Activated CD4-positive, alpha-beta T cell treated with anti-CD3 and anti-CD28 coated beads, Interleukin-10, Interleukin-2, amounts not matched to agents 100 ng/mL and 50 ng/mL, durations not matched to agents 16 hours and 8 hours (primary cell): ENCODE measurements at regions not wholly inside any gene's neighbourhood (a gene's known extent, or its start where the extent isn't known, plus 50 kb on each side); places are given as distances from the start of the nearest gene placed in this dataset.
"Not testable (repeated sequence)": the region's sequence is repeated elsewhere in the genome, so short reads cannot be mapped to it uniquely, and the experiment has no call there.

ENCODE experiments used
- DNase-seq: peaks from one replicate; pipeline ENCODE4 v3.0.0-alpha.2; 2020

DNA sequence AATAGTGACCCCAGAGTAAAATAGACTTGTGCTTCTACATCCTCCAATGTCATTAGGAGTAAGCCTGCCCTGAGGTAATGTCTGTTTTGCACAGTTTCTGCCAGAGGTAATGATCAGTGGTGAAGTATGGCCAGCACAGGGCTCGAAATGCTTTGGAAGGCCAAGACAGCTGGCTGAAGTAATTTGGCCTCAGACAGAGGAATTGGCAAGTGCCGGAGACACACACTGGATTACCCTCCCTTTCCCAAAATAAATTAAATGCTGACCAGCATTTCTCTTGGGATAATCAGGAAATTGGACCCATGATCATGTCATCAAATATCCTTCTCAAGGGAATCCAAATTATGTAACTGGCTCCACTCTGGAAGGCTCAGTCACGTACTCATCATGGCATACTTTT, 379.0 kb upstream of the CHST9 start:
- no peak for DNase-seq

DNA sequence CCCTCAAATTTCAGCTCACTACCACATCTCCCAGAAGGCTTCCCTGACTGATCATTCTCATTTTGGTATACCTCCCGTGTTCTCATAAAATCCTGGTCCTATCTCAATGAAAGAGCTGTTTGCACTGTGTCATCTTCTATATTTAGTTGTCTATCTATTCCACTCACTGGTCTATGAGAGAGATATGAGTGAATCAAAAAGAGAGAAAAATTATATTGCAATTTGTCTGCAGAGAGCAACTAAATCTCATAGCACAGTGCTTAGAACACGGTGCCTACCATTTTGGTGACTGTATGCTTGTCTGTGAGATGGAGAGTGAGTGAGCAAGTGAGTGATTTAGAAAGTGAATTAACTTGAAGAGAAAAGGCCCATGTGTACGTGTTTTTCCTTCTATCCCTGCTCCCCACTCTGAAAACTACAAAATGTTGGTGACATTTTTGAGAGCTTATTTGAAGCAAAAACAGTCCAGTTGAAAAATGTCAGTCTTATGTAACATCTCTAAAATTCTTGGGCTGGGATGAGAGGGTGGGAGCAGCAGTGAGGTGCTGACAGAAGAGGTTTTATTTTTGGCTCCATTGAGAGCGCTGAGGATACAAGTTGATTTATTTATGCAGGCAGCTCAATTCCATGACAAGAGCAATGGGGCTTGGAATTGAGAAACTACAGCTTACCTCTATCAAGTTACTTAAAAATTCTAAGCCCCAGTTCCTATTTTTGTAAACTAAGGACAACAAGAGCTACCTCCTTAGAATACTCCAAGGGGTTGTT, 373.5 kb upstream of the CHST9 start:
- no peak for DNase-seq

DNA sequence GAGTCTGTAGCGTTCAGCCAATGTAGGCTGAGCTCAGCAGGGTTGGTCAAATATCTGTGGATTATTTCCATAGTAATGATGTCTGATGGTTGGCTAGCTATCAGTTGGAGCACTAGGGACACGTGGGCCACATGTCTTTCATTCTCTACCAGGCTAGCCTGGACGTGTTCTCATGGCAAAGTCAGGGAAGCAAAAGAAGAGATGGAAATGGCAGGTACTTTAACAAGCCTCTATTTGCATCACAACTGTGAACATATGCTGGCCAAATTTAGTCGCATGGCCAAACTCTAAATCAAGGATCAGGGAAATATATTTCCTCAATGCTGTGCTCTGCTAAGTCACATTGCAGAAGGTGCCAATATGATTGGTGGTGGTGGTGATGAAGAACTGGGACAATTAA, 371.6 kb upstream of the CHST9 start:
- no peak for DNase-seq

DNA sequence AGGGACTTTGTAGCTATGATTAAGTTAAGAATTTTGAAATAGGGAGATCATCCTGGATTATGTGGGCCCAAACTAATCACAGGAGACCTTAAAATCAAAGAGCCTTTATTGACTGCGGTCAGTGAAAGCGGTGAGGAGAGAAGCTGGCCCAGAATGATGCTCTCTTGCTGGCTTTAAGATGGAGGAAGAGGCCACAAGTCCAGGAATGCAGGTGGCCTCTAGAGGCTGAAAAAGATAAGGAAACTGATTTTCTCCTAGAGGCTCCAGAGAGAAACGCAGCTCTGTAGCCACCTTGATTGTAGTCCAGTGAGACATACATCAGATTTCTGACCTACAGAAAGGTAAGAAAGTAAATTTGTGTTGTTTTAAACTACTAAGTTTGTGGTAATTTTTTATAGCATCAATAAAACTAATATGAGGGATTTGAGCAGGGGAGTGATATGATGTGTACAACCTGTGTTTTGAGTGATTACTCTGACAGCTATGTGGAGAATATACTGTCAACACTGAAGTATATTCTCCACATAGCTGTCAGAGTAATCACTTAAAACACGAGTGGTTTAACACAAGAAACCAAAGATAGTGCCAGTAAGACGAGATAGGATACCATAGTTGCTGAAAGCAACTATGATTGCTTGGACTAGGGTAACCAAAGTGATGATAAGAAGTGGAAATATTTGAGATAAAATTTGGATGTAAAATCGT, 364.4 kb upstream of the CHST9 start:
- DNase-seq: no peak

DNA sequence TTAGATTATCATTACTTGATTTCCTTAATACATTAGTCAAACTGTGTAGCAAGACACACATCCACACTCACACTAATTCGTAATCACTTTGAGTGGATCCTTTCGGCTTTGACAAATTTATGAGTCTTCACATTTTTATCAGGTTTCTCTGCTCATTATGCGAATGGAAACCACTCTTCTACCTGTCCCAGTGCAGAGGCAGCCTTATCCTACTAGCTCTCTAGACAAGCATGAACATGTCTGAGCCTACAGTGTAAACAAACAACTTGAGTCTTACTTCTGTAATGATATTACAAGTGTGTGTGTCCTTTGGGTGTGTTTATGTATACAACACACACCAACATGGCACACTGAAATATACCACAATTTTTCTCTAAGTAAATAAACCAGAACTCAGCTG, 361.9 kb upstream of the CHST9 start:
- DNase-seq: no peak

DNA sequence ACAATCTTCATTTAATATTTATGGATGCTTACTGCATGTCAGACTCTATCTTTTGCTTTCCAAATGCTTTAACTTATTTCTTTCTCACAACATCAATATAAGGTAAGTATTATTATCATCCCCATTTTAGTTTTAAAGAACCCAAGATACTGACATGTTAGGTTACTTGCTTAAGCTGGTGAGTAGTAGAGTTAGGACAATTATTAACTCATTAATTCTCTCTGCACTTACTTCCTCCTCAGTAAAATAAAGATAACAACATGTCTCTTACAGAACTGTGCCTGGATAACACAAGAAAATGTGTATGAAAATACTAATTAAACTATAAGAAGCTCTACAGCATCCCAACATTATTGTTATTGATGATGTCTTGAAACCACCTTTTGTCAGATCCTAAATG, 359.1 kb upstream of the CHST9 start:
- DNase-seq: no peak

DNA sequence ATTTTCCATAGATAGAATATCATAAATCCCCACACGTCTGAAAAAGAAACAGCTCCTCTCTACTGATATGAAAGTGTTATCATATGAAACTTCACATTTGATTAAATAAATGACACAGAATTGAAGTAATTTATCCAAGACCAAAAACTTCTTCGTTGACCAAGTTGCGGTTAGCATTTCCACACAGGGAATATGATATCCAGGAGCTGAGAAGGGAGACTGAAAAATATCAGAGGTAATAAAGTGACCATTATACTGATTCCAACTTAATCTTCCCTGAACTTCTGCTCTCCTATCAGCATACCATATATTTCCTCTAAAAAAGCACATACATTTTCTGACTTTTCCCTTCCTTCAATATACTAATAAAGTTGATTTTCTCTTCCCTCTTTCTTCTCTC, 356.2 kb upstream of the CHST9 start:
- DNase-seq: no peak

DNA sequence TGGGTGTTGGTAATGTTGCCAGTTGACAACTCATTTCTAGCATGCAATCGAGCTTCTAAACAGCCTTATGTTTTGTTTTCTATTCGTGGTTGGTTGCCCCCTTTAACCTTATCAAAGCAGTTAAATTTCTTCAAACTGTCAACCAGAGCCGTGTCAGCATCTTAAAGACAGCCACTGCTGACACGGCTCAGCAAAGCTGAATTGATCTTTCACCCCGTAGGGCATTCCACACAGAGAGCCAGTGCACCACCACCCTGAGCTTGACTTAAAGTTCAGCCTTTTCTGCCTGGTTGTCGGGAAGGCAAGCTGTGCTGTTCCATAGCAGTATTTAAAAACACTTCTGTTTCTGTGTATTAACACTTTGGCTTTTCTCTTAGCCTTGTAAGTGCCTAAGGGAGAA, 355.0 kb upstream of the CHST9 start:
- DNase-seq: no peak

DNA sequence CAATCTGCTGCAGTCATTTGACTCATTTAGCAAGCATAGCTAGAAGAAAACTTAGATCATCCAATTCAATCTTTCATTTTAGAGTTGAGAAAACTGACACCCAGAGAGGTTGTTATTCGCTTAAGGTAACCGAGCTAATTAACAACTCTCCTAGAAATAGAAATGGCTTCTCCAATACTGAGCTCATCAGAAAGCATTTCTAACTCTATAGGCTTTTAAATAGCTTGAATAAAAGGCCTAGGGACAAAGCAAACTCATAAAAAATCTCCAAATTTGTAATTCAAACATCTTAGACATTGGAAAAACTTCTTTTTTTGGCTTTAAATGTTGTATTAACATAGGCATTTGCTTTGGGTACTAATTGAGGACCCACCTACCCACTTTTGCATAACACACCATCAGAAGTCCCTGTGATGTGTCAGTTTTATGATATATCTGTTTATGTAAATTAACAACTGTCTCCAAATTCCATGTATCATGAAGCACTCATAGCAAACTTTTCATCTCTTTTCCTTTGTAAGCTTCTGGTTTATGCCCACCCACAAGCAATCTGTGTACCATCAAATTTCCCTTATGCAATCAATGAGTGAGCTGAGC, 343.9 kb upstream of the CHST9 start:
- DNase-seq: no peak

DNA sequence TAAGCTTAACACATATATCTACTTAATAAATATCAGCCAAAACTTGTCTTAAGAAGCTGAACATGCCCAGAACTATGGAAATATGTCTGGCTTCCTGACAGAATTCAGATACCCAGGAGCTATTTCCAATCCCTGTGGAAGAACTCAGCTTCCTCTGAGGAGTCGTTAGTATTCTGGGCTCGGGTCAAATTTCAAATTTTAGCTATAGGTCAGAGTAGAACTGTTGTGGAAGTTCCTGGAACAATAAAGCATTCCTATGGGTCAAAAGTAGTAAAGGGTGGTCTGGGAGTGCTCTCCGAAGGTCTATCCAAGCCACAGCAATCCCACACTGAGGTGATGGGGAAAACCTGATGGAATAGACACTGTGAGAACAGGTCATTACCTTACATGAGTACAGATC, 342.7 kb upstream of the CHST9 start:
- no peak for DNase-seq

DNA sequence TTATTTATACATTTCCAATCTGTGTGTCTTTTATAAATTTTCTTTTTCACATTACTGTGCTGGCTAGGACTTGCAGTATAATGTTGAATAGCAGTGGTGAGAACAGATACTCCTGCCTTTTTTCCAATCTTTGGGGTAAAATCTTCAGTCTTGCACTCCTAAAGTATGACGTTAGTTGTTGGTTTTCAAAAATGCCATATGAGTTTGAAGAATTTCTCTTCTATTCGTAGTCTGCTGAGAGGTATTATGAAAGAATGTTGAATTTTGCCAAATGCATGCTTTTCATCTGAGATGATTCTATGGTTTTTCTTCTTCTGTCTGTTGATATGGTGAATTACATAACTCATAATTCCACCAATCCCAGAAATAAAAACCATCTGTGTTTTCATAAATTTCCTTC, 335.3 kb upstream of the CHST9 start:
- no peak for DNase-seq

DNA sequence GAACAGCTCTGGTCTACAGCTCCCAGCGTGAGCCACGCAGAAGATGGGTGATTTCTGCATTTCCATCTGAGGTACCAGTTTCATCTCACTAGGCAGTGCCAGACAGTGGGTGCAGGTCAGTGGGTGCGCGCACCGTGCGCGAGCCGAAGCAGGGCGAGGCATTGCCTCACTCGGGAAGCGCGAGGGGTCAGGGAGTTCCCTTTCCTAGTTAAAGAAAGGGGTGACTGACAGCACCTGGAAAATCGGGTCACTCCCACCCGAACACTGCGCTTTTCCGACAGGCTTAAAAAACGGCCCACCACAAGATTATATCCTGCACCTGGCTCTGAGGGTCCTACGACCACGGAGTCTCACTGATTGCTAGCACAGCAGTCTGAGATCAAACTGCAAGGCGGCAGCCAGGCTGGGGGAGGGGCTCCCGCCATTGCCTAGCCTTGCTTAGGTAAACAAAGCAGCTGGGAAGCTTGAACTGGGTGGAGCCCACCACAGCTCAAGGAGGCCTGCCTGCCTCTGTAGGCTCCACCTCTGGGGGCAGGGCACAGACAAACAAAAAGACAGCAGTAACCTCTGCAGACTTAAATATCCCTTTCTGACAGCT, 325.0 kb upstream of the CHST9 start:
- DNase-seq: not testable (repeated sequence)

DNA sequence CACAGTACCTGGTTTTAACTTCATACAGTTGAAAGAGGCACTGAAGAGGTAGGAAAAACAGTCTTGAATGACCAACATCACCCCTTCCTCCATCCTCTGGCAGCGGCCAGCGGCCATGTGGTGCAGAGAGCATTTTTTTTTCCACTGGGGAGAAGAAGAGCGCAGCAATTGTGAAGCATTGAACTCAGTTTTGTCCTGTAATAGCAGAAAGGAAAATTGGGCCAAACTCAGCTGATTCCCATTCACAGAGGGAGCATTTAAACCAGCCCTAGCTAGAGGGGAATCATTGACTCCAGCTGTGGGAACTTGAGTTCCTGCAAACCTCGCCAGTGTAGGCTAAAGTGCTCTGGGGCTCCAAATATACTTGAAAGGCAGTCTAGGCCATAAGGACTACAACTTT, 316.6 kb upstream of the CHST9 start:
- no peak for DNase-seq

DNA sequence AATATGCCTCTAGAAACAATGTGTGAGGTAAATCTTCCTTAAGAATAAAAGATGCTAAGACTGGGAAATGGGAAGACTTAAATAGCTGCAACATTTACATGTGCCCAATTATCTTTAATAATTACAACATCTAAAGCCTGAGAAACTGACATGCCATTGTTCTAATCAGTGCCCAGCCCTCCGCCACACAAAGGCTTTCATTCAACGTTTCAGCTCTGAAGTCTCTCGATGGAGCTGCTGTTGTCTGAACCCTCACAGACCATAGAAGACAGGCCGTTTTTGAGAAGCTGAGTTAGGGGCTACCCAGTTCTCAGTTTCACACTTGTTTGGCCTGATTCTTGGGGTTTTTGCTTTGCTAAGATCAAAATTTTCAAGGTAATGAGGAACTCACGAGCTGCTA, 315.4 kb upstream of the CHST9 start:
- no peak for DNase-seq

DNA sequence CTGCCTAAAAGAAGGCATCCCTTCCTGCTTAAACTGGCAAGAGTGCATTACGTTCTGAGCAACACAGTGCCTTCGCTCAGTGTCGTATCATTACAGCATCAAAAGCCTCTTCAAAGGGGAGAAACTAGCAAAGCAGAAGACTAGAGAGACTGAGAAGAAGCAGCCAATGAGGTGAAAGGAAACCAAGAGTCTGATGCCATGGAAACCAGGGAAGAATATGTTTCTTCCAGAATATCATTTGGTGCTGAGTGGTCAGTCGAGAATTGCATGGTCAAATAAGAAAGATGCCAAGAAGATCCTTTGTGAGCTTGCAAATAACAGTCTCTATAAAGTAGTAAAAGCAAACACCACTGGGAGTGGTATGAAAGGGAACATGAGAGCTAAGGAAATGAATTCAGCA, 312.1 kb upstream of the CHST9 start:
- DNase-seq: no peak

DNA sequence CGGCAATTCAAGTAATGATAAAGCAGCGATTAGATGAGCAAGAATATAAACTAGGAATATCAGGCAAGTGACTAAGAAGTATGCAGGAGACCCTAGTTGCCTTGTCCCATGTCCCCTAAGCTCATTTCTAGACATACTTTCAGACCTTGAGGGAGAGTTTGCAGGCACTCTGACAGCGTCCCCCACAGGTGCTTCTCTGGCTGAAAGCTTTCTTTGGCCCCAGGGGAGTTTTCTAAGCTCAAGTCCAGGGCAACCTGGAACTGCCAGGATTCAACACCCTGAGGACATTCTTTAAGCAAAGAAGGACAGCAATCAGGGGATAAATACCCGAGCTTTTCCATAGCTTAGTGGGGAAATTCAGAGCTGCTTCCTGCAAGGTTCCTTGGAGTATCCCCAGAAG, 308.1 kb upstream of the CHST9 start:
- DNase-seq: no peak

DNA sequence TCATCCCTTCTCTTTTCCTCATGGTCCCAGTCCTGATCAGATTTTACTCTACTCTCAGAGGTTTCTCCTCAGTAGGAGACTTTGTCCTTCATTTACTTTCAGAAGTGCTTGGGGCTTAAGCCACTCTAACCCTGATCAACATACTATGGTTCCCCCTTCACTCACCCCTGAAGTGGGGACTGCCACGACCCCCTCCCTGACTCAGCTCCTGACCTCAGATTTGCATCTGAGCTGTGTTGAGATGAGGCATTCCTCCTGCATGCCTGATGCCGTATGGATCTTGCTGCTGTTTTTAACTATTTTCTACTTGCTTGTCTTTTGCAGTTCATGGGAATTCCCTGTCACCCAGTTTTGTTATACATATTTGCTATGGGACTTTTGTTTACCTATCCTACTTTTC, 306.7 kb upstream of the CHST9 start:
- no peak for DNase-seq

DNA sequence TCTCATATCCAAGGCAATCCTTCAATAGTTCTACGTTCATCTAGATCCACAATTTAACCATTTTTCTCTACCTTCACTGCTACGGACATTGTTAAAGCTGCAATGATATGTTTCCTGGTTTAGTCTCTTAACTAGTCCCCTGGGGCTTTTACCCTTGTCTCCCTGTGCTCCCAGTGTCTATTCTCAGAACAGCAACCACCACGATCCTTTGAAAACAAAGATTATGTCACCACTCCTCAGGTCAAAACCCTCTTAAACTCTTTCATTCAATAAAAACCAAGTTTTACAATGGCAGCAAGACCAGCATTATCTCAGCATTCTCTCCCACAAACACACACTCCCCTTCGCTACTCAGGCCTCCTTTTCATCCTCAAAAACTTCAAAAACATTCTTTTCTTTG, 298.2 kb upstream of the CHST9 start:
- no peak for DNase-seq

DNA sequence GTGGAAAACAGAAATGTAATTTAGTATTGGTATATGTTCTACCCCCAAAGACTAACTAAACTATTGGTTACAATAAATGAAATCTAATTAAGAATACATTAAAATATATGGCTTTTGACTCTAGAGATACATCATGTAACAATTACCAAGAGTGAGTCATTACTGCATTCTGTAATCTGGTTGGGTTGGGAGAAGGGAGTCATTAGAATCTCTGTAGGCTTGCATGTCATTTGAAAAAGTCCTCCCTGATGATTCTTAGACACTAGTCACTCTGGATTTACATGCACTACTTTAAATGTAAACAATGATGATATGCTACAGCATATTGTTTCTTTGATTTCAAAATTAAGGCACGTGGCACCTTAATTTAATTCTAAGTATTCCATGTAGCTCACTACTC, 293.4 kb upstream of the CHST9 start:
- no peak for DNase-seq

DNA sequence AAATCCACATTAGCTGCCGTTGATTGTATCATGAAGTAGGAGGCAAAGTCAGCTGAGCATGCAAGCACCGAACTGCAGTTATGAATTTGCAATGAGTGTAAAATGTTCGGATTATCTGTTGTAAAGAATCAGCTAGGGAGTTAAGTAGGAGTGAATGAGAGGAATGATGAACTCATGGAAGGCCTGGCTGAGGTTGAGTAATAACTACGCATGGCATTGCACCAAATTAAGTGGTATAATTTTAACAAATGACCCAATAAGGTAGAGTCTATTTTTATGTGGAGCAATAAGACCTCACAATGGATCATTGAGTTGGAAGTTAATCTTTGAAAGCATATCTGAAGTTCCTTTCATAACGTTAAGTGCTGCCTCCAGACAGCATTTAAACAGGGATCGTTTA, 288.2 kb upstream of the CHST9 start:
- DNase-seq: no peak

DNA sequence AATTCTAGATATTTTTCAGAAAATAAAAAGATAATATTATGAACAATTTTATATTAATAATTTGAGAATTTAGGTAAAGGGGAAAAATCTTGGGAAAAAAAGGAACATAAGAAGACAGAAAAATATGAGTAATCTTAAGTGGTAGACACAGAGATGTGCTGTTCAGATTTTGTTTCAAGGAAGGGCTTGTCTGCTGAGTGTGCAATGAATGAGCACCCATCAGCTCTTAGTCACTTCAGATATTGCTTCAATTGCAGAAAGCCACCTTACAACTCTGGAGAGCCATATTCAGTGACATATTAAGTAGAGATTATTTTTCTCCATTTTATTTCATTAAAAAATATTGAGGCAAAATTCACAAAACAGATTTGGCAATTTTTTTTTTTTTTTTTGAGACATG, 282.0 kb upstream of the CHST9 start:
- no peak for DNase-seq

DNA sequence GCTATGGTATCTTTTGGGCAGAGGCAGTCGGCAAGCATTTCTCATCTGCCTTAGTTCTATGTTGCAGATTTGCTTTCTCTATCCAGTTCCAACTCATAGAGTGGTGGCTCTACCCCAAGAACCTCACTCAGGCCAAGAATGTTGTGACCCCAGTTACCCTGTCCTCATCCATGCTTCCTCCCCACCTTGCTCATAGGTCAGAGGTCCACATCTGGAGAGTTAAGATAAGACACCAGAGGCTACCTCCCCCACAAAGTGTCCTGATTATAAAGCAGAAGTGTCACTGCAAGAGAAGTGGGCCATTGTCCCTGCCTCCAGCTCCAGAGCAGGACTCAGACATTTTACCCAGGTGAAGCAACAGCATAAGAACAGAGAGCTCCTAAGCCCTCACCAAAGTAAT, 276.8 kb upstream of the CHST9 start:
- no peak for DNase-seq

DNA sequence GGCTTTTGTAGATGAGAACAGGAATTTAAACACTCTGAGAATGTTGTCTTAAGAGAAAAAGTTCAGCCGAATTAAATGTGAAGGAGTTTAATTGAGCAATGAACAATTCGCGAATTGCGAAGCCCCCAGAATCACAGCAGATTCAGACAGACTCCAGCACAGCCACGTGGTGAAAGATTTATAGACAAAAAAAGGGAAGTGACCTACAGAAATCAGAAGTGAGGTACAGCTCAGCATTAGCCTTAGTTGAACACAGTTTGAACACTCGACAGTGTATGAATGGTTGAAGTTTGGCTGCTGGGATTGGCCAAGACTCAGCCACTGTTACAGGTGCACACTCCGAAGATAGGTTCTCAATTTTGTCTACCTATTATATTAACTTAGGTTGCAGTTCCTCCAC, 264.0 kb upstream of the CHST9 start:
- no peak for DNase-seq

DNA sequence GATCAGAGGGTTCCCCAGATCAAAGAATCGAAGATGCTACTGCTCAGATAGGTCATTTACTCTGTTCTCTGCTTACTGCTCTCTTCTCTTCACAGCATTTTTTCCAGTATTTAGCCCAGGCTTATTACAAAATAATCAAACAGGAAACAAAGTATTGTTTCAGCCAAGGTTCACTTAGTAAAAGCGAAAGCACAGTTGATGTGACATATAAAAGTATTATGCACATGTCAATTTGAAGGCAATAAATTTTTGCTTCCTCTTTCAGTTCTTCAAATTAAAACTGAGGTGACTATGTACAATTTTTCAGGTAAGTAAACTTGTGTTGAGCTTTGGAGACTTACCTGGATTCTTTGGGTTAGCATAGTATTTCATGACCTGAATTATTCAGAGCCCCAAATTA, 262.8 kb upstream of the CHST9 start:
- no peak for DNase-seq
